ENCODE measurements at regions not wholly inside any gene's neighbourhood (a gene's known extent, or its start where the extent isn't known, plus 50 kb on each side); places are given as distances from the start of the nearest gene placed in this dataset.

- no peak for TF ChIP-seq CTCF (conservative IDR thresholded peaks at IDR 0.05 in 1 of 2, IDR thresholded peaks at IDR 0.05 in 1 of 2; ENCODE audit: extremely low read depth in 1 of 2, insufficient read depth in 1 of 2, low read depth in 1 of 2, low read length in 2 of 2)
- TF ChIP-seq EZH2 (IDR thresholded peaks at IDR 0.05; ENCODE audit: borderline replicate concordance, low read length) = no peak
These were observed 380.6 kb upstream of the SPOCK3 start for GRCh38 chr4:167614866-167615265.
